Esophagus squamous epithelium (tissue), 4 donors: ENCODE measurements at regions not wholly inside any gene's neighbourhood (a gene's known extent, or its start where the extent isn't known, plus 50 kb on each side); places are given as distances from the start of the nearest gene placed in this dataset.

Experiments
- CTCF ChIP-seq, 6 experiments: fragments of 450-650 bp in 4 of 6; fragments of 200-600 bp in 2 of 6; sonication (generic) in 2 of 6; IDR thresholded peaks; one replicate each; pipeline ENCODE4 v1.5.1; 2016 to 2019; ENCODE audit warnings: antibody characterized with exemption in 6 of 6, mild to moderate bottlenecking in 4 of 6, moderate library complexity in 4 of 6
- POLR2A ChIP-seq, 4 donors: fragments of 450-650 bp; IDR thresholded peaks; one replicate each; pipeline ENCODE4 v1.6.1; 2017; ENCODE audit warnings: antibody characterized with exemption in 4 of 4, mild to moderate bottlenecking in 4 of 4, moderate library complexity in 3 of 4

GRCh38 chr13:79776531-79777295 is 295.8 kb downstream of the NDFIP2 start:
- no peak for TF ChIP-seq CTCF (IDR thresholded peaks at IDR 0.05)
- TF ChIP-seq POLR2A (IDR thresholded peaks at IDR 0.05): no peak
